Cerebellar cortex (tissue), 1 donor: ENCODE measurements at regions not wholly inside any gene's neighbourhood (a gene's known extent, or its start where the extent isn't known, plus 50 kb on each side); places are given as distances from the start of the nearest gene placed in this dataset.

Experiments
- DNase-seq: peaks from one replicate; pipeline ENCODE4 v3.0.0-alpha.2; 2015; ENCODE audit warnings: low spot score

- DNase-seq: no peak
Measured at GRCh38 chr1:232555494-232556210, 74.3 kb downstream of the SIPA1L2 start.

- no peak for DNase-seq
Measured at GRCh38 chr1:232554409-232554808, 75.5 kb downstream of the SIPA1L2 start.

GRCh38 chr1:232553809-232554208 is 76.1 kb downstream of the SIPA1L2 start:
- no peak for DNase-seq

GRCh38 chr1:232553050-232553754 is 76.7 kb downstream of the SIPA1L2 start:
- peak; percentile 22 for DNase-seq

- no peak for DNase-seq
Measured at GRCh38 chr1:232551386-232551785, 78.5 kb downstream of the SIPA1L2 start.

GRCh38 chr1:232550007-232550406 is 79.9 kb downstream of the SIPA1L2 start:
- DNase-seq: no peak

GRCh38 chr1:232548691-232549090 is 81.2 kb downstream of the SIPA1L2 start:
- no peak for DNase-seq

- no peak for DNase-seq
Measured at GRCh38 chr1:232547938-232548484, 81.9 kb downstream of the SIPA1L2 start.

- DNase-seq: no peak
Measured at GRCh38 chr1:232542633-232543593, 87.0 kb downstream of the SIPA1L2 start.

GRCh38 chr1:232538943-232539302 is 91.0 kb downstream of the SIPA1L2 start:
- no peak for DNase-seq

- no peak for DNase-seq
Measured at GRCh38 chr1:232538224-232538942, 91.5 kb downstream of the SIPA1L2 start.

GRCh38 chr1:232534552-232535517 is 95.1 kb downstream of the SIPA1L2 start:
- no peak for DNase-seq

GRCh38 chr1:232533328-232533727 is 96.6 kb downstream of the SIPA1L2 start:
- DNase-seq: no peak

- DNase-seq: no peak
Measured at GRCh38 chr1:232532901-232533300, 97.0 kb downstream of the SIPA1L2 start.

- no peak for DNase-seq
Measured at GRCh38 chr1:232531291-232531690, 98.6 kb downstream of the SIPA1L2 start.

- DNase-seq: no peak
Measured at GRCh38 chr1:232529747-232530146, 100.2 kb downstream of the SIPA1L2 start.

- no peak for DNase-seq
Measured at GRCh38 chr1:232528472-232529089, 101.4 kb downstream of the SIPA1L2 start.

- no peak for DNase-seq
Measured at GRCh38 chr1:232524056-232524455, 105.9 kb downstream of the SIPA1L2 start.

GRCh38 chr1:232522189-232522588 is 107.7 kb downstream of the SIPA1L2 start:
- DNase-seq: no peak

GRCh38 chr1:232521660-232522059 is 108.3 kb downstream of the SIPA1L2 start:
- DNase-seq: no peak
